CD14-positive monocyte (primary cell): ENCODE measurements at regions not wholly inside any gene's neighbourhood (a gene's known extent, or its start where the extent isn't known, plus 50 kb on each side); places are given as distances from the start of the nearest gene placed in this dataset.

ENCODE experiments used
- DNase-seq, 3 donors: peaks; one replicate each; pipeline ENCODE4 v3.0.0-alpha.2; 2011 to 2022
- H2AFZ ChIP-seq: 2 replicates; pipeline ENCODE4 v1.6.0; 2012; ENCODE audit warnings: mild to moderate bottlenecking, low read depth, low read length, inconsistent platforms; ENCODE audit not compliant: insufficient read depth, poor library complexity, severe bottlenecking
- H3K27ac ChIP-seq, 2 donors: 1 replicate in 1 of 2; 2 replicates in 1 of 2; pipeline ENCODE4 v1.5.1; 2012 to 2013; ENCODE audit warnings: low read length in 2 of 2, control low read depth in 1 of 2, inconsistent platforms in 1 of 2, low read depth in 1 of 2, mild to moderate bottlenecking in 1 of 2
- H3K27me3 ChIP-seq, 2 donors: one replicate each; pipeline versions ENCODE4 v1.6.0 to v1.6.1; 2011 to 2013; ENCODE audit warnings: low read length in 2 of 2; ENCODE audit not compliant: control insufficient read depth in 2 of 2, insufficient read depth in 2 of 2
- H3K36me3 ChIP-seq, 2 donors: replicated peaks in 1 of 2; 1 replicate in 1 of 2; 2 replicates in 1 of 2; pipeline versions ENCODE4 v1.5.1 to v1.6.1; 2012 to 2013; ENCODE audit warnings: low read length in 2 of 2, control low read depth in 1 of 2, inconsistent platforms in 1 of 2, mild to moderate bottlenecking in 1 of 2; ENCODE audit not compliant: insufficient read depth in 2 of 2, control insufficient read depth in 1 of 2
- H3K4me1 ChIP-seq, 2 donors: 1 replicate in 1 of 2; 2 replicates in 1 of 2; pipeline versions ENCODE4 v1.5.1 to v1.6.1; 2012 to 2013; ENCODE audit warnings: low read length in 2 of 2, control low read depth in 1 of 2, inconsistent platforms in 1 of 2, mild to moderate bottlenecking in 1 of 2, moderate library complexity in 1 of 2; ENCODE audit not compliant: insufficient read depth in 2 of 2, control insufficient read depth in 1 of 2
- H3K4me2 ChIP-seq: replicated peaks from 2 replicates; pipeline ENCODE3; 2012; ENCODE audit warnings: low read length, moderate library complexity, mild to moderate bottlenecking; ENCODE audit not compliant: poor library complexity, severe bottlenecking; ENCODE audit errors: extremely low read depth
- H3K4me3 ChIP-seq, 3 experiments: fragments of 200-600 bp in 1 of 3; sonication (generic) in 1 of 3; replicated peaks in 1 of 3; 1 replicate in 2 of 3; 2 replicates in 1 of 3; pipeline ENCODE4 v1.5.1; 2011 to 2013; ENCODE audit warnings: low read length in 3 of 3, mild to moderate bottlenecking in 3 of 3, control low read depth in 2 of 3, low read depth in 2 of 3, inconsistent platforms in 1 of 3, moderate library complexity in 1 of 3
- H3K79me2 ChIP-seq: 2 replicates; pipeline ENCODE4 v1.6.0; 2012; ENCODE audit warnings: mild to moderate bottlenecking, control low read depth, inconsistent platforms, low read length, moderate library complexity; ENCODE audit not compliant: insufficient read depth
- H3K9ac ChIP-seq: 2 replicates; pipeline ENCODE4 v1.6.0; 2017; ENCODE audit warnings: low read length, mild to moderate bottlenecking; ENCODE audit not compliant: insufficient read depth, poor library complexity, severe bottlenecking
- H3K9me3 ChIP-seq, 2 donors: replicated peaks in 1 of 2; 1 replicate in 1 of 2; 2 replicates in 1 of 2; pipeline versions ENCODE4 v1.5.1 to v1.6.1; 2012 to 2013; ENCODE audit warnings: low read length in 2 of 2, control low read depth in 1 of 2; ENCODE audit not compliant: control insufficient read depth in 1 of 2, insufficient read depth in 1 of 2
- H4K20me1 ChIP-seq: 2 replicates; pipeline ENCODE4 v1.6.0; 2012; ENCODE audit warnings: mild to moderate bottlenecking, low read length, control low read depth, moderate library complexity; ENCODE audit not compliant: insufficient read depth
- H3K27ac Mint-ChIP-seq, 7 donors: one replicate each; pipeline ENCODE4 v1.8.0; 2020; ENCODE audit warnings: mild to moderate bottlenecking in 7 of 7, mixed read lengths in 7 of 7, moderate library complexity in 6 of 7, inconsistent platforms in 2 of 7
- H3K27me3 Mint-ChIP-seq, 3 donors: one replicate each; pipeline ENCODE4 v1.8.0; 2021 to 2022; ENCODE audit warnings: low read depth in 3 of 3, mild to moderate bottlenecking in 3 of 3, mixed read lengths in 3 of 3, moderate library complexity in 3 of 3, inconsistent platforms in 1 of 3
- H3K36me3 Mint-ChIP-seq, 2 donors: one replicate each; pipeline ENCODE4 v1.8.0; 2020; ENCODE audit warnings: mixed read lengths in 2 of 2, inconsistent platforms in 1 of 2, mild to moderate bottlenecking in 1 of 2
- H3K4me1 Mint-ChIP-seq: one replicate; pipeline ENCODE4 v1.8.0; 2020; ENCODE audit warnings: mild to moderate bottlenecking, mixed read lengths
- H3K4me3 Mint-ChIP-seq, 2 donors: one replicate each; pipeline ENCODE4 v1.8.0; 2020; ENCODE audit warnings: mild to moderate bottlenecking in 2 of 2, mixed read lengths in 2 of 2, moderate library complexity in 1 of 2
- H3K9me3 Mint-ChIP-seq, 7 donors: one replicate each; pipeline ENCODE4 v1.8.0; 2020 to 2022; ENCODE audit warnings: mixed read lengths in 7 of 7, mild to moderate bottlenecking in 6 of 7, moderate library complexity in 6 of 7, inconsistent platforms in 2 of 7
- CTCF ChIP-seq: fragments of 200-600 bp; IDR thresholded peaks from one replicate; pipeline ENCODE4 v1.8.0; 2022; ENCODE audit warnings: antibody characterized with exemption, mild to moderate bottlenecking
- WGBS: methylation state at CpG from one replicate; pipeline ENCODE4 v1.1.5; 2013; ENCODE audit warnings: missing lambda C conversion rate; ENCODE audit not compliant: insufficient coverage; 5-methylcytosine and 5-hydroxymethylcytosine counted together
- intact Hi-C, 2 donors: fragments of 100-400 bp; cut with micrococcal nuclease; formaldehyde crosslinking; loops; one replicate each; pipeline versions ENCODE4 v1.15.0 to v1.15.1; 2023

- peaks cover 0 to 6% of the 10 kb centered on the region in 2 donors for H3K9me3 ChIP-seq
- Mint-ChIP-seq H3K4me1 (no peaks in the 10 kb centered on the region), H3K27ac (no peak overlapping the region), H3K36me3 (no peaks in the 10 kb centered on the region), H3K4me3 (no peak overlapping the region), H3K9me3 (peaks cover 0 to 12% (median 6%) of the 10 kb centered on the region in 7 donors), H3K27me3 (peaks cover 0 to 3% (median 2%) of the 10 kb centered on the region in 3 donors)
- intact Hi-C loops, result no loop called here
- no peak for TF ChIP-seq CTCF
- H3K9ac ChIP-seq, result no peak overlapping the region
- H3K79me2 ChIP-seq, result no peaks in the 10 kb centered on the region
- WGBS, result 60% methylated on average over 1 of the region's 3 CpGs
- H4K20me1 ChIP-seq, result no peaks in the 10 kb centered on the region
- H3K36me3 ChIP-seq, result no peaks in the 10 kb centered on the region
- no peak overlapping the region for H3K4me3 ChIP-seq
- H3K4me1 ChIP-seq, result no peaks in the 10 kb centered on the region
- no peak overlapping the region for H2AFZ ChIP-seq
- H3K27me3 ChIP-seq, result no peaks in the 10 kb centered on the region
- H3K4me2 ChIP-seq, result no peak overlapping the region
- no peak overlapping the region for H3K27ac ChIP-seq
- no peak for DNase-seq
Observed at GRCh38 chr5:8557728-8558127, 688.8 kb downstream of the MTRR start.

- Histone ChIP-seq H3K27ac (no peak overlapping the region), H3K4me2 (no peak overlapping the region), H4K20me1 (no peaks in the 10 kb centered on the region), H3K4me3 (no peak overlapping the region), H3K4me1 (no peaks in the 10 kb centered on the region), H3K9me3 (no peaks in the 10 kb centered on the region), H2AFZ (no peak overlapping the region), H3K79me2 (no peaks in the 10 kb centered on the region), H3K9ac (no peak overlapping the region), H3K27me3 (no peaks in the 10 kb centered on the region), H3K36me3 (no peaks in the 10 kb centered on the region)
- intact Hi-C loops, result no loop called here
- WGBS, result no CpG with 5 or more reads among the region's 2 CpGs
- H3K4me1 Mint-ChIP-seq, result no peaks in the 10 kb centered on the region
- peaks cover 0 to 3% (median 2%) of the 10 kb centered on the region in 3 donors for H3K27me3 Mint-ChIP-seq
- no peak for TF ChIP-seq CTCF
- no peak for DNase-seq
- H3K4me3 Mint-ChIP-seq, result no peak overlapping the region
- no peak overlapping the region for H3K27ac Mint-ChIP-seq
- H3K9me3 Mint-ChIP-seq, result peaks cover 0 to 4% (median 0%) of the 10 kb centered on the region in 7 donors
- H3K36me3 Mint-ChIP-seq, result no peaks in the 10 kb centered on the region
Observed at GRCh38 chr5:8560776-8561175, 691.8 kb downstream of the MTRR start.
